ENCODE measurements at regions not wholly inside any gene's neighbourhood (a gene's known extent, or its start where the extent isn't known, plus 50 kb on each side); places are given as distances from the start of the nearest gene placed in this dataset.

- TF ChIP-seq FOXP2 (optimal IDR thresholded peaks at IDR 0.05; ENCODE audit: borderline replicate concordance, extremely low read depth, extremely low read length, insufficient read depth) (no peak), REST (IDR thresholded peaks at IDR 0.05; ENCODE audit: insufficient read depth in 1 of 2, low read depth in 2 of 2, low read length in 2 of 2) (no peak), TAF1 (IDR thresholded peaks at IDR 0.05; ENCODE audit: borderline replicate concordance, insufficient read depth, low read length) (no peak), POLR2AphosphoS5 (IDR thresholded peaks at IDR 0.05; ENCODE audit: low read depth, low read length) (no peak), SIN3A (IDR thresholded peaks at IDR 0.05; ENCODE audit: borderline replicate concordance, insufficient read depth, low read length) (no peak)
These were observed 76.0 kb upstream of the TBCA start for GRCh38 chr5:77852068-77852513.

GRCh38 chr5:77851176-77852067 is 75.3 kb upstream of the TBCA start:
- TF ChIP-seq REST (IDR thresholded peaks at IDR 0.05; ENCODE audit: insufficient read depth in 1 of 2, low read depth in 2 of 2, low read length in 2 of 2): no peak
- no peak for TF ChIP-seq POLR2AphosphoS5 (IDR thresholded peaks at IDR 0.05; ENCODE audit: low read depth, low read length)
- TF ChIP-seq FOXP2 (optimal IDR thresholded peaks at IDR 0.05; ENCODE audit: borderline replicate concordance, extremely low read depth, extremely low read length, insufficient read depth): no peak
- no peak for TF ChIP-seq SIN3A (IDR thresholded peaks at IDR 0.05; ENCODE audit: borderline replicate concordance, insufficient read depth, low read length)
- no peak for TF ChIP-seq TAF1 (IDR thresholded peaks at IDR 0.05; ENCODE audit: borderline replicate concordance, insufficient read depth, low read length)

GRCh38 chr5:77850536-77851175 is 74.5 kb upstream of the TBCA start:
- no peak for TF ChIP-seq SIN3A (IDR thresholded peaks at IDR 0.05; ENCODE audit: borderline replicate concordance, insufficient read depth, low read length)
- no peak for TF ChIP-seq REST (IDR thresholded peaks at IDR 0.05; ENCODE audit: insufficient read depth in 1 of 2, low read depth in 2 of 2, low read length in 2 of 2)
- no peak for TF ChIP-seq POLR2AphosphoS5 (IDR thresholded peaks at IDR 0.05; ENCODE audit: low read depth, low read length)
- no peak for TF ChIP-seq FOXP2 (optimal IDR thresholded peaks at IDR 0.05; ENCODE audit: borderline replicate concordance, extremely low read depth, extremely low read length, insufficient read depth)

GRCh38 chr5:77849308-77849900 is 73.3 kb upstream of the TBCA start:
- no peak for TF ChIP-seq REST (IDR thresholded peaks at IDR 0.05; ENCODE audit: insufficient read depth in 1 of 2, low read depth in 2 of 2, low read length in 2 of 2)
- no peak for TF ChIP-seq TAF1 (IDR thresholded peaks at IDR 0.05; ENCODE audit: borderline replicate concordance, insufficient read depth, low read length)
- no peak for TF ChIP-seq FOXP2 (optimal IDR thresholded peaks at IDR 0.05; ENCODE audit: borderline replicate concordance, extremely low read depth, extremely low read length, insufficient read depth)
- TF ChIP-seq POLR2AphosphoS5 (IDR thresholded peaks at IDR 0.05; ENCODE audit: low read depth, low read length): no peak
- TF ChIP-seq SIN3A (IDR thresholded peaks at IDR 0.05; ENCODE audit: borderline replicate concordance, insufficient read depth, low read length): no peak
